ENCODE measurements at regions not wholly inside any gene's neighbourhood (a gene's known extent, or its start where the extent isn't known, plus 50 kb on each side); places are given as distances from the start of the nearest gene placed in this dataset.

GRCh38 chr20:12037521-12037920 is 119.8 kb downstream of the BTBD3 start:
- CTCF ChIA-PET (ENCODE audit: low intra/inter-chr PET ratio) = no interaction called here
- DNase-seq (ENCODE audit: extremely low read depth in 1 of 4, low spot score in 3 of 4) = no peak
- POLR2A ChIA-PET = no interaction called here
- intact Hi-C loops (cut with micrococcal nuclease) (no loop called here), in situ Hi-C loops (cut with MboI) (no loop called here)
- Histone ChIP-seq H3K9me1 (ENCODE audit: control insufficient read depth, insufficient read depth, low read length) (no peaks in the 10 kb centered on the region), H3K9me3 (replicated peaks; ENCODE audit: control insufficient read depth, insufficient read depth, low read depth, low read length) (no peaks in the 10 kb centered on the region), H3K4me3 (no peak overlapping the region), H2AFZ (ENCODE audit: low read depth, low read length) (no peak overlapping the region), H3K4me2 (ENCODE audit: insufficient read depth, low read length) (no peak overlapping the region), H4K20me1 (replicated peaks; ENCODE audit: control insufficient read depth, insufficient read depth, low read length) (no peaks in the 10 kb centered on the region), H3K27ac (ENCODE audit: extremely low read depth, low read depth, low read length) (no peak overlapping the region), H3K36me3 (ENCODE audit: control insufficient read depth, insufficient read depth, low read length) (no peaks in the 10 kb centered on the region), H3K79me2 (ENCODE audit: control insufficient read depth, insufficient read depth, low read length) (no peaks in the 10 kb centered on the region), H3K9ac (ENCODE audit: insufficient read depth in 1 of 2, low read depth in 2 of 2, low read length in 2 of 2) (no peak overlapping the region), H3K27me3 (ENCODE audit: control insufficient read depth in 2 of 2, insufficient read depth in 2 of 2, low read length in 2 of 2) (no peaks in the 10 kb centered on the region), H3K4me1 (replicated peaks in 1 of 2; ENCODE audit: control insufficient read depth in 2 of 2, insufficient read depth in 2 of 2, low read length in 2 of 2) (no peaks in the 10 kb centered on the region)
- TF ChIP-seq SUPT5H (IDR thresholded peaks at IDR 0.05) (no peak), HNRNPL (IDR thresholded peaks at IDR 0.05; ENCODE audit: low read depth, low read length) (no peak), EGR1 (conservative IDR thresholded peaks at IDR 0.05) (no peak), ZNF143 (CRISPR knock-in tag; IDR thresholded peaks at IDR 0.05) (no peak), SPI1 (IDR thresholded peaks at IDR 0.05; ENCODE audit: borderline replicate concordance, low read depth, low read length) (no peak), CUX1 (CRISPR knock-in tag; IDR thresholded peaks at IDR 0.05) (no peak), THRAP3 (IDR thresholded peaks at IDR 0.05; ENCODE audit: borderline replicate concordance) (no peak), NFIC (IDR thresholded peaks at IDR 0.05) (no peak), FUS (optimal IDR thresholded peaks at IDR 0.05; ENCODE audit: low read depth, low read length) (no peak), ATF7 (IDR thresholded peaks at IDR 0.05) (no peak), ZNF551 (CRISPR knock-in tag; IDR thresholded peaks at IDR 0.05) (no peak), ELF2 (CRISPR knock-in tag; IDR thresholded peaks at IDR 0.05) (no peak), ATF2 (CRISPR knock-in tag; IDR thresholded peaks at IDR 0.05) (no peak), ZNF699 (CRISPR knock-in tag; IDR thresholded peaks at IDR 0.05; ENCODE audit: insufficient replicate concordance) (no peak)
- FAIRE-seq = no peak
- 3% methylated on average over 5 of the region's 5 CpGs for WGBS (ENCODE audit: insufficient coverage, low coverage, missing lambda C conversion rate)
- no TSS peak for BruUV-seq (replicated peaks)
- no peak for ATAC-seq
